RKO (cell line): ENCODE measurements at regions not wholly inside any gene's neighbourhood (a gene's known extent, or its start where the extent isn't known, plus 50 kb on each side); places are given as distances from the start of the nearest gene placed in this dataset.
A peak's percentile ranks its signal among the peaks of the same experiment; 100 is the strongest.

Source experiments
- DNase-seq: peaks from one replicate; pipeline ENCODE4 v3.0.0-alpha.2; 2016; ENCODE audit warnings: low spot score

DNA sequence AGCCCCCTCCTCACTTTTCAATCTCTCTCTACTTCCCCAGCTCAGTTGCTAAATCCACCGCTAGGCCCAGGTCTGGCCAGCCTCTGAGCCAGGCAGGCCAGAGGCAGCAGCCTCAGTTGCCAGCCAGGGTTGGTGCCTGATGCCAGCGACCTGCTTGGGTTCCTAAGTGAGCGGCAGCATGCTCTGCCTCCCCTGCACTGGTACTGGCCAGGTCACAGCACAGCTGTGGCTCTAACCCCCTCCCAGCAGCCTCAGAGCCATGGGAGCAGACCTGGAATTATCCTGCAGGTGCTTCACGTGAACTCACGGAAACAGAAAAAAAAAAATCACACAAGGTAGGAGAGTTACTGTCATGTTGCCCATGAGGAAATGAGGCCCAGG is 82.5 kb upstream of the ATF3 start:
- no peak for DNase-seq

DNA sequence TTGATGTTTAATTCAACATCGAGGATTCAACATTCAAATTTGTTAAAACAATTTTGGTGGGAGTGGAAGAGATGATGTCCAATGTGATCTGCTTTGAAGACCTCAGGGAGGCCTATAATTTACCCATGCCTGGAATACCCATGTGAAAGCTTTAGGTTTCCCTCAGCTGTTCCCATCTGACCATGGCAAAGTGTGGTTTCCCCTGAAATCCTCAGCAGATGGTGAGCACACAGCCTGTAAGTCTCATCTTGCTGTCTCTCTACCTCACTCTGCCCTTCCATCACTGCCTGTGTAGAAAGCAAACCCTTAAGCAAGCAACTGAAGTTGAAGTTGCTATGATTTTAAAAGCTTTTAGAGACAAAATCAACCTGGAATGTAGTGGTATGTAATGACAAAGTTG is 80.1 kb upstream of the ATF3 start:
- DNase-seq = no peak

DNA sequence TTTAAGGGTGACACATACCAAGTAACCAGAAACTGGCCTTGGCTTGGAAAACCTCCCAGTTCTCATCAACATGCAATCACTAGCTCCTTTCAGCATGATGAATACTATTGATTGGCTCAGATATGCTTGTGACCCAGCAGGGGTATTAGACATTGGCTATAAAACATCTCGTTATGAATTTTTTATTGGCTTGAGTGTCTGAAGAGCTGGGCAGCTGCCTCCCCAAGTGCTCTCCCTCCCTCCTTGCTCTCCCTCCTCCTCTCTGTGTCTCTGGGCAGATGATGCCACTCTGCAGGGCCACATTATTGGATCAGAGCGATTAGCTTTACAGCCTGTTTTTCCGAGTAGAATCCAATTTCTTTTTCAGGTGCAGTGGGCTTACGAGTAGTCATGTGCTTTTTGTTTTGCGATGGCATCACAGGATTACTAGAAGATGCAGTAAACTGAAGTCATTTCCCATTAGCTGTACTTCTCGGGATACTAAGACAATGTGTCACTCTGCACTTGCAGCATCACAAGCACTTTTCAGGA is 79.3 kb upstream of the ATF3 start:
- DNase-seq = peak; percentile 41

DNA sequence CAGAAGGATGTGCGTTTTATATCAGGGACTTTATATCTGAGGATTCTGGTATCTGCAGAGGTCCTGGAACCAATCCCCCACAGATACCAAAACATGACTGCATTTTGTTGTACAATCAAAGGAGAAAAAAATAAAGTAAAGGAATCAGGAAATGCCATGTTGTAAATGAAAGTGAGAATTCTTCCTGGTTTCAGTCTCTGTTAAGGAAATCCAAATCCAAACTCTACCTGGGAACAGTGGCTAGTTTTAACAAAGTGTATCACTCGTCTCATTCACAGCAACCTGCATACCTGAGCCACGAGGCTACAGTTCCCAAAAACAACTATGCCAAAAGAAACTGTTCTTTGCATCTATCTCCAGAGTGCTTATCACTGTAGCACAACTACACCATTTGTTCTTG is 77.3 kb upstream of the ATF3 start:
- no peak for DNase-seq

DNA sequence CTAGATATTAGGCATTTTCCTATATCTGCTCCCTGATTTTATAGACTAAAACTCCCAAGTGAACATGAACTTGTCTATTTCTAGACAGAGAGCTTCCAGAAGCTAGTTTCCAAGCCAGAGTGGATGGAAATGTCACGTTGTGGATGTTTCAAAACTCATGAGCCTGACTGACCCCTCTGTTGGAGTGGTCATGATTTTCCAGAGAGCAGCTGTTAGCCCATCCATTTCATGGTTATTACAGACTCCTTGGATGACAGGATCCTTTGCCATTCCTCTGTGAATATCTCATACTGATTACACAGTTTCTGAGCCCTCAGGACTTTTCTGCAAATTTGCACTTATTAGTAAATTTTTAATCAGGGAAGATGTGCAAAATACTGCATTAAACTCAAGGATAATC is 76.8 kb upstream of the ATF3 start:
- no peak for DNase-seq

DNA sequence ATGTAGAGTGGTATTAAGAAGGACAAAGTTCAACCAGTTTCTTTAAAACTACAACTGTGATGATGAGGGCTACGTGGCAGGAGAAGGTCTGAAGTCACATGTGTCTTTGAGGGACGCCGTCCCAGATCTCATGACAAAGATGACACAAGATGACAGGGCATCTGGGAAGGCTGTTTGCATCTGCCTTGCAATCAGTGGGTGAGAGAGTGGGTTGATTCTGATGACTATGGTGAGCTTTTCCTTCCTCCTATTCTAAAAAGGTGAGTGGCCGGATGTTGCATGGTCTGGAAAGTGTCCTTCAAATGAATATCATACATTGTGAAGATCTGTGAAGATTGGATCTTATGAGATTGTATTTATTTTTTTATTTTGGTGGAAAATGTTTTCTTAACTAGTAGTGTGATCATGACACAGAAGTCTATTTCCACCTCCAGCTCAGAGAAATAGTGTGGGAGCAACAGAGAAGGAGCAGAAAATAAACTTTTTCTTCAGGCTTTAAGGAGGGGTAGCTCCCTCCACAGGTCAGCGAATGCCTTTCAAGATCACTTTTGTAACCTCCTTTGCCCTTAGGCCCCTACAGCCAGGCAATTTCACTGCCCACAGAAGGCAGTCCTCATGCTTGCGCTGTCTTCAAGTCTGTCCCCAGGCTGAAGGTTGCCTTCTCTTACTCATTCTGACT is 76.0 kb upstream of the ATF3 start:
- DNase-seq = no peak

DNA sequence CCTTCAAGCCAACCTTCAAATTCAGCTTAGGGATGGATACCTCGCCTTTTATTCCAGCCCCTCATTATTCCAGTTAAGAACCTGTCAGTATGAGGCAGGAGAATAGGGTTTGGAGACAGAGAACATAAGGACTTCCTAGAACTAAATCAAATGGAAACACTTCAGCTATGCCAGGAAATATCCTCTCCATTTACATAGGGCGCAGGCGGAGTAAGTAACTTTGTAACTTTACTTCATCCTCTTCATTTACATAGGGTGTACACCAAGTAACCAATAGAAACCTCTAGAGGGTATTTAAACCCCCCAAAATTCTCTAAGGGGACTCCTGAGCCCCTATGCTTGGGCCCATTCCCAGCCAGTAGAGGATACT is 75.4 kb upstream of the ATF3 start:
- no peak for DNase-seq

DNA sequence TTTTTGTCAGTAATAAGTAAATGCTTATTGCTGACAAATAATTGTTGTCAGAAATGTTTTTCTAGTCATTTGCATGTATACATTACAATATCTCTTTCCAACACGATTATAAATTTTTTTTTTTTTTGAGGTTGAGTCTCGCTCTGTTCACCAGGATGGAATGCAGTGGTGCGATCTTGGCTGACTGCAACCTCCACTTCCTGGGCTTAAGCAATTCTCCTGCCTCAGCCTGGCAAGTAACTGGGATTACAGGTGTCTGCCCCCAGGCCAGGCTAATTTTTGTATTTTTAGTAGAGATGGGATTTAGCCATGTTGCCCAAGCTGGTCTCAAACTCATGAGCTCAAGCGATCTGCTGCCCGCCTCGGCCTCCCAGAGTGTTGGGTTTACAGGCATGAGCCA is 72.0 kb upstream of the ATF3 start:
- no peak for DNase-seq

DNA sequence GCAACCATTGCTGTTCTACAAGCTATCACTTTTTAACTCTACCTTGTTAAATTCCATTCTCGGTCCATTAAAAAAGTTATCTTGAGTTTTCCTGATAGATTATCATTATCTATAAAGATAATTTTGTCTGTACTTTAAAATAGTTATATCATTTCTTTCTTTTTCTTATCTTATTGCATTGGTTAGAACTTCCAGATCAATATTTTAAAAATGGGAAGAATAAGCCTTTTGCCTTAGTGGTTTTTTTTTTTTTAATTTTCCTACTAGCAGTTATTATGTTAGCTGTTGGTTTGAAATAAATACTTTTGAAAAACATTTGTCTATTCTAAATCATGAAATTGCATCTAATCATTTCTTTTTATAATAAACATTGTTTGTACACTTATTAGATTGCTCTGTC is 71.0 kb upstream of the ATF3 start:
- no peak for DNase-seq

DNA sequence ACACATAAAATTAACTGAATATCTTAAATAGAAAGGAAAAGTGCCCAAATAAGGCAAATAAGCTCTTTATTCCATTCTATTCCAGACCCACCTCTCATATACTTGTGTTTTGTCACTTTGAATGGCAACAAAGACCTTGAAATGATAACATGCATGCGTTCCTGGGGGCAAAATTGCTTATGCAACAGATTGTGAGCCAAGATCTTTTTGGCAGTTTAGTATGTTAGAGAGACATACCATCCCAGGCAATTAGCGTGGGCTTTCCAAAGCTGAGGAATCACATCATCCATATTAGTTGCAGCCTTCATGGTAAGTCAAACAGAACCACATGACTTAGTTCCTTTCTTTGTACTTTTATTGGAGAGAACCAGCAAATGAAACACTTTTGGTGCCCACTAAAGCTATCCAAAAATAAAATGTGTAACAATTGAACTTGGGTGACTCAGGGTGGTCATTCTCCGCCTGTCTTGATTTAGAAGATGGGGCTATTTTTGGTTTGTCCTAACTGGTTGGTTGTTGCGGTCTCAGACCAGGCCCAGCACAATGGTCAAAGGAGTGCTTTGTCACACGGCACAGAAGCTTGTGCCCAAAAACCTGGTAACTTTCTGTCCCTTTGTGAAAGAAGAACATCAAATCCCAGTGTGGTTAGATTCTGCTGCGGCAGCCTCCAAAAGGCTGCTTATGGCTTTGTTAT is 68.7 kb upstream of the ATF3 start:
- DNase-seq = no peak

DNA sequence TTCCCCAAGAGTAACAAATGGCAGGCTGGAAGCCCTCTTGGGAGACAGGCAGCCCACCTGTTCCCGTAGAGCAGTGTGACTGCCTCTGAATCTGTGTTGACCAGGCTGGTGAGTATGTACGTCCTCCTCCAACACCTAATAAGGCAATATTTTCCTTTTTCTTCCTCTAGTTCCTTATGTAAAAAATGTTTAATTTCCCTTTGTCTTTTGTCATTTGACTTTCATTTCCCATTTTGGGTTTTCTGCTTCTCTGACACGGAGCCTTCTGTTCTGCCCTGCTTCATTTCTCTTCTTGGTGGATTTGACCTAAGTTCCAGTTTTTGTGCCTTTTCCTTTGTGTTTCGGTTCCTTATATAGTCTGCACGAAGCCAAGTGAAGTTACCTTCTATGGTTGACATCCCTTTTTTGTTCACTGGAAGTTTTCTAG is 65.8 kb upstream of the ATF3 start:
- DNase-seq = no peak

DNA sequence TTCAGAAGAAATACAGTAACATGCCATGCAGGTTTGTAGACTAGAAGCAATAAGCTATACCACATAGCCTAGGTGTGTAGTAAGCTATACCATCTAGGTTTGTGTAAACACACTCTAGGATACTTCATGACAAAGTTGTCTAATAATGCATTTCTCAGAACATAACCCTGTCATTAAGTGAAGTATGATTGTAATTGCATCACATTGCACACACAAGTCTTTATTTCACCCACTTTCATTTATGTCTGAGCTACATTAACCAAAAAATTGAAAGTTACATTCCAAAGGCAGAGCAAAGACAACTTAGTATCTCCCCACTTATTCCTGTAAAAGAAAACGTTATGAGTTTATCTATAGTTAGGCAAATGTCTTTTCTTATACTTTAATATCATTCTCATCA is 64.5 kb upstream of the ATF3 start:
- no peak for DNase-seq

DNA sequence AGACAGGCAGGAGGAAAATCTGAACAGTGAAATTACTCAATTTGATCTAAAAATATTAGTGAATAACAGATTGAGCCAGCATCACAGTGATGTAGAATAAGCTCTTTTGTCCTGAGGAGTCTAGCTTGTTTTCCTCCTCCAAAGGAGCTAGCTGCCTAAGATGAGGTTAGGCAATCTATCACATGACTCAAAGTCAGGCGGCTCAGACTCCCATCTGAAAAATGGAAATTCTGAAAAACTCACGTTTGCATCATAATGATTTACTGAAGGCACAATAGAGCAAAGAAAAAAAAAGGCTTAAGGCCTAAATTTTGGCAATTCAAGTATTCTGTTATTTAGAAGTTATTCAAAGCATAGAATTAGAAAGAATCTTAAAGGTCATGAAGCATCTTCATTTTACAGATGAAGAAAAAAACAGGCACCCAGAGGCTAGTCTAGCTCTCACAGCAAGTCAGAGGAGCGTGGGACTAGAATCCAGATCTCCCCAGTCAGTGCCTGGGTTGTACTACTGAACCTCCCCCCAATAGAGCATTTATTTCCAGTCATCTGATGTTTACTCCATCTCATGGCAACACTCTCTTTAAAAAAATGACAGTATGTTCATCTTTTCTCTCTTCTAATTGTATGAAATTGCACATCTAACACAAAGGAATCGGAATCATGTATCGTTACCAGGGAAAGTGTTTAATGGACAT is 62.5 kb upstream of the ATF3 start:
- peak; percentile 13 for DNase-seq

DNA sequence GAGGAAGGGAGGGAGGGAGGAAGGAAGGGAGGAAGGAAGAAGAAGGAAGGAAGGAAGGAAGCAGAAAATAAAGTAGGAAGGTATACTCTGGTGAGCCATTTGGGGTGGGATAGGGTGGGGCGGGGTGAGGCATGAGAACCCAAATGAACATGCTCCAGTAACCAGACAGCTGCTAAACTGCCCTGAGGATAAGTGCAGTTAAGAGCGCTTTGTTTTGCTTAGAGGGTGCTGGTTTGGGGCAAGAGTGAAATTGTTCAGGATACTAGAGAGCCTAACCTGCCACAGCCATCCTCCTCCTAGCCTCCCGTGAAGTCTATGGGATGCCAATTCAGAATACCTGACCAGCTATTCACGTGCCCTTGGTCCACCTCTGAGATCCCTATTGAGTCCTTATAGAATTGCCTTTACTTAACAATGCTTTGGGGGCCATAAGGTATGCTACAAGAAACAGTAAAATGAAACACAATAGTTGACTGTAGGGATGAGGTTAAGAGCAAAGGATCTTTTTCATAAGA is 59.0 kb upstream of the ATF3 start:
- no peak for DNase-seq

DNA sequence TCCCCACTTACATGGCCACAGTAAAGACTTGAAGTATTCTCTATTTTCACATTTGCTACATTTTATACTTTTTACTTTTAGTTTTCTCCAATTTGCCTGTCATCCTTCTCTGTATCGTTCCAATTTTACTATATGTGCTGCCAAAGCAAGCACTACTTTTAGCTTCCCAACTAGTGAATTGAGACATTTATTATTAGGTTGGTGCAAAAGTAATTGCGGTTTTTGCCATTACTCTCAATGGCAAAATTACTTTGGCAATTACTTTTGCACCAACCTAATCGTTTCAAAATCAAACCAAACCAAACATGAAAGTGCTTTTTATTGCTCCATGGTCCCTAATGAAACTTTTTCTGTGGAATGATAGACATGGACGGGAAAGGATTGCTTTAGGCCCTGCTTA is 56.6 kb upstream of the ATF3 start:
- no peak for DNase-seq

DNA sequence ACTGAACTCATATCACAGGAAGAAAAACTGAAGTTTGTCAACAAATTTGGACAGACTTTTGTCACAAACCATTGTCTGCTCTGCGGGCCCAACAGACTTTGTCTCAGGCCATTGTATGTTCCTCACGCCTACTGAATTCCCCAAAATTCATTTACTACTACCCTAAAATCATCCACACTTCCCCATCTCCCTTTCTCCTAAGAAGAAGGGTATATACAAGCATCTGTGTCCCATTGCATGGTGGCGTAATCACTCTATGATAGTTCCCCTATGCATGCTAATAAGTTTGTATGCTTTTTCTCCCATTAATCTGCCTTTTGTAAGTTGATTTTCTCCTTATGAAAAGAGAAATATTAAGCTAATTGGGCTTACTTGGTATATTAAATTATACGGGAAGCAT is 54.9 kb upstream of the ATF3 start:
- DNase-seq = no peak

DNA sequence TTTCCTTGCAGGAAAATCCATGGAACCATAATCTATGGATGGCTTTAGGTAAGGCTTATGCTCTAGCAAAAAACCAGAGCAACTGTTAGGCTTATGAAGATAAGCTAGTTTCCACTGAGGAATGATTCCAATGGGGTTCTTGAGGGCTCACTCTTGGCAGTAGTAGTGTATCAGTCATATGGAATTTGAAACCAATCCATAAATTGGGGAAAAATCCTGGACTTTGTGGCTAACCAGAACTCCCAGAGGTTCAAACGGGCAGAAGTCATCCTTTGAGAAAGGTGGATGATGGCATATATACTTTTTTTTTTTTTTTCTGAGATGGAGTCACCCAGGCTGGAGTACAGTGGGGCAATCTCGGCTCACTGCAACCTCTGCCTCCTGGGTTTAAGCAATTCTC is 54.2 kb upstream of the ATF3 start:
- no peak for DNase-seq

DNA sequence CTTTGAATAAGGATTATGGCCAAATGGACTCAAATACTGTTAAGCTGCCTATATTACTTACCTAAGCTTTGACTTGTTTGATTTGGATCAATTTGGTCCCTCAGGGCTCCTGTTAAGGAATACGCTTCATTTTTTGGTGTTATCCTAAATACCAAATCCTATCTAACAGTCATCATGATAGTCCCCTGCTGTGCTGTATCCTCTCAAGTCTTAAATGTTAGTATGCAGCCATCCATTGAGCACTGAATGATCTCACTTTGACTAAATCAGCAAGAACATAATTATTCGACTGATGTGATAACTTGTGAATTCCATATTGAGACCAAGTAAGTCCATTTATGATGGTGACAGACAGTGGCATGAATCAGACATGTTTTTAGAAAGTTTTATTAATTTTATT is 53.1 kb upstream of the ATF3 start:
- no peak for DNase-seq

DNA sequence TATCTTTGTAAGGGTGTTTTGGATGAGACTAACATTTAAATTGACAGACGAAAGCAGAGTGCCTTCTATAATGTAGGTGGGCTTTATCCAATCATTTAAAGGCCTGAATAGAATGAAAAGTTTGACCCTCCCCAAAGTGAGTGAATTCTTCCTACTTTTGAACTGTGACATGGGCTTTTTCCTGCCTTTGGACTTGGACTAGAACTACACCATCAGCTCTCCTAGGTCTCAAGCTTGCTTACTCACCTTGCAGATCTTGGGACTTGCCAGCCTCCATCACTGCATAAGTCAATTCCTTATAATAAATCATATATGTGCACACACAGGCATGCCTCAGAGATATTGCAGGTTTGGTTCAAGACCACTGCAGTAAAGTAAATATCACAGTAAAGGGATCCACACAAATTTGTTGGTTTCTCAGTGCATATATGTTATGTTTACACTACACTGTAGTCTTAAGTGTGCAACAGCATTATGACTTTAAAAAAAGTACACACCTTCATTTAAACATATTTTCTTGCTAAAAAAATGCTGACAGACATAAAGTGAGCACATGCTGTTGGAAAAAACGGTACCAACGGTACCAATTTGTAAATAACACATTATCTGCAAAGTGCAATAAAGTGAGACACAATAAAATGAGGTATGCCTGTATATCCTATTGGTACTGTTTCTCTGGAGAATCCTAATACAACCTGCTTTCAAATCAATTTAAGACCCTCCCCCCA is 51.6 kb upstream of the ATF3 start:
- DNase-seq = no peak

DNA sequence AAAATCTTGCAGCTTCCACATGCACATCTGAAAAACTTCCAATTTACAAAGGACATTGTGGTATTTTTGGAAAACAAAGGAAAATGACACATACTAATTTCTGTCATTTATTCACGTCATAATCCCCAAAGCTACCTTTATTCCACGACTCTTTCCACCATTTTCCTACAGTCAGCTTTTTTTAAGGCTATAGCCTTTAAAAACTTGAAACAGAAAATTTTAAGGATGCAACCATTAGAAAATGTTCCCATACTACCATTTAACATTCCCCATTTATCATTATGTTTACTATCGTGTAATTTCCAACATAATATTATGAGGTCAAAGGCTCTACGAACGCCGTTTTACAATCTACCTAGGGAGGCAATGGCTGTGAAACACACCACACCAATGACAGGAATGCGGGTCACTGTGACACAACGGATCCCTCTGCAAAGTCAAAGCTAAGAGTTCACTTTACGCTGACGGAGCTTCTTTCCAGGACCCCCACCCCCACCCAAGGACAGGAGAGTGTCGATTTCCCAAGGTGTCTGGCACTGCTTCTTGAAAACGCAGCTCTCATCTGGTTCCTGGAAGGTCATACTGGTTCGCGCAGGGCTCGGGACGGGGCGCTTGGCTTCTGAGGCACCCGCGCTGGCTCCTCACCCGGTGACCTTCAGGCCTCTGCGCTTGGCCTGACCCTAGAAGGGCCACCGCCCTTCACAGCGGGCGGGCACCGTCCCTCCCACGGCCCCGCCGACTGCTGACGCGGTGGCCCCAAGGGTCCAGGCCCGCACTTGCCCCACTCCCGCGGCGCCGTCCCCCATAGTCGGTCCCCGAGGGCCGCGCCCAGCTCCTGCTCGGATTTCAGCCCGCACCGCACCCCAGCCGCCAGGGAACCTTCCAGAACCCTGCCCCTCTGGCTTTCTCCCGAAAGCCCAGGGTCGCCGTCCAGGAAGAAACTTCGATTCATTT is 50.5 kb upstream of the ATF3 start:
- DNase-seq = no peak
